ENCODE measurements at regions not wholly inside any gene's neighbourhood (a gene's known extent, or its start where the extent isn't known, plus 50 kb on each side); places are given as distances from the start of the nearest gene placed in this dataset.
"Not testable (repeated sequence)": the region's sequence is repeated elsewhere in the genome, so short reads cannot be mapped to it uniquely, and the experiment has no call there.

DNA sequence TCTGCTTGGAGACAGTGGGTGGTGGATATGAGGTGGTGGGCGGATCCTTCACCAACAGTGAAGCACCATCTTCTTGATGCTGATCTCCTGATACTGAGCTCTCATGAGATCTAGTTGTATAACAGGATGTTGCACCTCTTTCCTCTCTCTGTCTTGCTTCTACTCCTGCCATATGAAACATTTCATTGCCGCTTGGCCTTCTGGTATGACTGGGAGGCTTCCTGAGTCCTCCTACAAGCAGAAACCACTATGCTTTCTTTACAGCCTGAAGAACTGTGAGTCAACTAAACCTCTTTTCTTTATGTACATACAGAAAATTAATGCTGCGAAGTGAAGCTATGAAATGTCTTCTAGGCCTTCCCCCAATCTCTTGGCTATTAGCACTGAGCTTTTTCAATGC lies 130.6 kb upstream of the ZNF519 start:
- WGBS (ENCODE audit: low lambda C conversion rate) = 40% methylated on average over 3 of the region's 3 CpGs
- H3K27me3 ChIP-seq (ENCODE audit: control insufficient read depth in 1 of 2, insufficient read depth in 2 of 2, low read length in 2 of 2); POLR2A ChIA-PET; H2AFZ ChIP-seq (ENCODE audit: low read length); H3K4me2 ChIP-seq (ENCODE audit: low read depth, low read length); H4K20me1 ChIP-seq (ENCODE audit: insufficient read depth, low read length); CTCF ChIA-PET (ENCODE audit: low intra/inter-chr PET ratio, low total read pairs); ATAC-seq; H3K4me3 ChIP-seq (replicated peaks in 1 of 3; ENCODE audit: insufficient read depth in 1 of 3, low read depth in 2 of 3, low read length in 3 of 3); intact Hi-C loops (cut with micrococcal nuclease; ENCODE audit: unreplicated experiment); H3K36me3 ChIP-seq (replicated peaks in 1 of 2; ENCODE audit: control insufficient read depth in 1 of 2, insufficient read depth in 2 of 2, low read length in 2 of 2); BruUV-seq (replicated peaks); FAIRE-seq; DNase-seq (ENCODE audit: low spot score); H3K9ac ChIP-seq (ENCODE audit: insufficient read depth, low read depth, low read length); H3K4me1 ChIP-seq (ENCODE audit: insufficient read depth, low read length); H3K27ac ChIP-seq (ENCODE audit: extremely low read length, insufficient read depth, low read length); H3K79me2 ChIP-seq (ENCODE audit: insufficient read depth, low read length); in situ Hi-C loops (cut with HindIII; ENCODE audit: extremely low pct_ligation_motif_present, low pct_unique_long_range_greater_than_20kb); H3K9me3 ChIP-seq (ENCODE audit: low read length): not testable (repeated sequence)

DNA sequence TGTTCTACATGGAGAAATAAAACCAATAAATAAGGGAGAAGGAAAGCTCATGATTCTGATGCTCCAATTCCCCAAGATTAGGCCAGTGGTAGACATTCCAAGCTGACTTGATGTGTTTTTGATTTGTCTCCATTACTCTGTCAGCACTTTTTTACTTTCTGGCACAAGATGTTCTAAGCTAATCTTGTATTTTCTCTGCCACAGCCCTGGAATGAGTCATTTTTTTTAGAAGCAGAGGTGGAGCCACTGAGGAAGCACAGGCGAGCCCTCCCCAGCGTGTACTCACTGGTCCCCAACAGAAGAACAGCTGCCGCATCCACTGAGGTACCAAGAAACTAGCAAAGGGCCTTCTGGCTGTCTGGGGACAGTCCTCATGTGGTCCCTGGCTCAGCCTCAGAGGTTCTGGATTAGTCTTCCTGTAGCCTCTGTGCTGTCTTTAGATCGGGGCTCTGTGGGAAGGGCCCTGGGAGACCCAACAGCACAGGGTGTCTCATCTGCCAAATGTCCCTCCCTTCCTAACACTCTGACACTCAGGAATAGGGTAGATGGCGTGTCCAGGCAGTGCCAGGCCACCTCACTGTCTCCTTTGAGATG lies 117.9 kb upstream of the ZNF519 start:
- intact Hi-C loops (cut with micrococcal nuclease; ENCODE audit: unreplicated experiment); BruUV-seq (replicated peaks); H3K27ac ChIP-seq (ENCODE audit: extremely low read length, insufficient read depth, low read length); H3K9ac ChIP-seq (ENCODE audit: insufficient read depth, low read depth, low read length); in situ Hi-C loops (cut with HindIII; ENCODE audit: extremely low pct_ligation_motif_present, low pct_unique_long_range_greater_than_20kb); H3K27me3 ChIP-seq (ENCODE audit: control insufficient read depth in 1 of 2, insufficient read depth in 2 of 2, low read length in 2 of 2); DNase-seq (ENCODE audit: low spot score); H2AFZ ChIP-seq (ENCODE audit: low read length); H3K4me3 ChIP-seq (replicated peaks in 1 of 3; ENCODE audit: insufficient read depth in 1 of 3, low read depth in 2 of 3, low read length in 3 of 3); H3K36me3 ChIP-seq (replicated peaks in 1 of 2; ENCODE audit: control insufficient read depth in 1 of 2, insufficient read depth in 2 of 2, low read length in 2 of 2); CTCF ChIA-PET (ENCODE audit: low intra/inter-chr PET ratio, low total read pairs); H3K79me2 ChIP-seq (ENCODE audit: insufficient read depth, low read length); H3K4me2 ChIP-seq (ENCODE audit: low read depth, low read length); ATAC-seq; H3K9me3 ChIP-seq (ENCODE audit: low read length); H4K20me1 ChIP-seq (ENCODE audit: insufficient read depth, low read length); POLR2A ChIA-PET; H3K4me1 ChIP-seq (ENCODE audit: insufficient read depth, low read length); FAIRE-seq: not testable (repeated sequence)
- 43% methylated on average over 3 of the region's 5 CpGs for WGBS (ENCODE audit: low lambda C conversion rate)

DNA sequence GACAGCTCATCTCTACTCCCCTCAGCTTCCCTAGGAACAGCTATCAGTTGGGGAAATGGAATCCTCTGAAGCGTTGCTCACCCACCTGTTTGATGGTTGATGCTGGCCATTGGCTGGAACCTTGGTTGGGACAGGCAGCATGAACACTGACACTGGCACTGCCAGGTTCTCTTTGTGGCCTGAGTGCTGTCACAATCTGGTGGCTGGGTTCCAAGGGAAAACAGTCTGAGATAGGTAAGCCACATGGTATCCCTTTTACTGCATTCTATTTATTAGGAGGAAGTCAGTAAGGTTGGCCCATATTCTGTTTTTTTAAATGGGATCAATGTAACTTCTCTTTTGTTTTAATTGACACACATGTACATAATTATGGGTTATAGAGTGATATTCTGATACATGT lies 107.0 kb upstream of the ZNF519 start:
- intact Hi-C loops (cut with micrococcal nuclease; ENCODE audit: unreplicated experiment); in situ Hi-C loops (cut with HindIII; ENCODE audit: extremely low pct_ligation_motif_present, low pct_unique_long_range_greater_than_20kb); H3K9me3 ChIP-seq (ENCODE audit: low read length); H3K4me3 ChIP-seq (replicated peaks in 1 of 3; ENCODE audit: insufficient read depth in 1 of 3, low read depth in 2 of 3, low read length in 3 of 3); H2AFZ ChIP-seq (ENCODE audit: low read length); FAIRE-seq; BruUV-seq (replicated peaks); H3K79me2 ChIP-seq (ENCODE audit: insufficient read depth, low read length); ATAC-seq; H3K27me3 ChIP-seq (ENCODE audit: control insufficient read depth in 1 of 2, insufficient read depth in 2 of 2, low read length in 2 of 2); H3K36me3 ChIP-seq (replicated peaks in 1 of 2; ENCODE audit: control insufficient read depth in 1 of 2, insufficient read depth in 2 of 2, low read length in 2 of 2); H3K4me1 ChIP-seq (ENCODE audit: insufficient read depth, low read length); H3K9ac ChIP-seq (ENCODE audit: insufficient read depth, low read depth, low read length); DNase-seq (ENCODE audit: low spot score); H4K20me1 ChIP-seq (ENCODE audit: insufficient read depth, low read length); POLR2A ChIA-PET; H3K27ac ChIP-seq (ENCODE audit: extremely low read length, insufficient read depth, low read length); H3K4me2 ChIP-seq (ENCODE audit: low read depth, low read length); CTCF ChIA-PET (ENCODE audit: low intra/inter-chr PET ratio, low total read pairs): not testable (repeated sequence)
- WGBS (ENCODE audit: low lambda C conversion rate) = 86% methylated on average over 1 of the region's 1 CpG
